Lung (tissue), 11 donors: ENCODE measurements at regions not wholly inside any gene's neighbourhood (a gene's known extent, or its start where the extent isn't known, plus 50 kb on each side); places are given as distances from the start of the nearest gene placed in this dataset.

ENCODE experiments used
- ATAC-seq: fragments of 200-7000 bp; cut with Tn5 transposase; one replicate; pipeline ENCODE4 v1.9.1; 2020; ENCODE audit warnings: moderate number of reproducible peaks; ENCODE audit not compliant: insufficient read depth, low FRiP score
- DNase-seq, 3 donors: peaks; one replicate each; pipeline ENCODE4 v3.0.0-alpha.2; 2013 to 2017
- H3K27ac ChIP-seq, 2 donors: one replicate each; pipeline ENCODE4 v1.5.1; 2013; ENCODE audit warnings: mild to moderate bottlenecking in 2 of 2, moderate library complexity in 2 of 2, control low read depth in 1 of 2, inconsistent platforms in 1 of 2, low read depth in 1 of 2, low read length in 1 of 2
- H3K27me3 ChIP-seq, 3 donors: one replicate each; pipeline ENCODE4 v1.5.1; 2013; ENCODE audit warnings: low read length in 2 of 3; ENCODE audit not compliant: control insufficient read depth in 3 of 3, insufficient read depth in 3 of 3
- H3K36me3 ChIP-seq, 4 donors: one replicate each; pipeline ENCODE4 v1.5.1; 2013; ENCODE audit warnings: low read length in 4 of 4, mild to moderate bottlenecking in 1 of 4, moderate library complexity in 1 of 4; ENCODE audit not compliant: control insufficient read depth in 4 of 4, insufficient read depth in 4 of 4
- H3K4me1 ChIP-seq, 5 donors: one replicate each; pipeline ENCODE4 v1.5.1; 2013; ENCODE audit warnings: low read length in 5 of 5, mild to moderate bottlenecking in 2 of 5, moderate library complexity in 1 of 5; ENCODE audit not compliant: control insufficient read depth in 5 of 5, insufficient read depth in 5 of 5
- H3K4me3 ChIP-seq: one replicate; pipeline ENCODE4 v1.5.1; 2013; ENCODE audit warnings: mild to moderate bottlenecking, control low read depth, moderate library complexity
- H3K9ac ChIP-seq, 2 donors: one replicate each; pipeline ENCODE4 v1.5.1; 2013; ENCODE audit warnings: low read length in 2 of 2, control low read depth in 1 of 2; ENCODE audit not compliant: insufficient read depth in 1 of 2
- H3K9me3 ChIP-seq, 4 donors: one replicate each; pipeline ENCODE4 v1.5.1; 2013; ENCODE audit warnings: low read length in 3 of 4, mild to moderate bottlenecking in 1 of 4, moderate library complexity in 1 of 4; ENCODE audit not compliant: control insufficient read depth in 4 of 4, insufficient read depth in 3 of 4
- CTCF ChIP-seq: IDR thresholded peaks from 2 replicates; pipeline ENCODE4 v1.5.1; 2012; ENCODE audit warnings: mild to moderate bottlenecking; ENCODE audit errors: control extremely low read depth, extremely low read depth
- WGBS, 2 donors: extraction: QIAGEN DNeasy Blood & Tissue Kit; methylation state at CpG; one replicate each; pipeline ENCODE4 v1.1.7; 2013; 5-methylcytosine and 5-hydroxymethylcytosine counted together
- donor health status: control.
- donor health status: control.
- donor health status: Bipolar disorder and iron deficiency.
- donor health status: healthy.
- donor health status: DM: yes; HTN: yes; CAD: no.

DNA sequence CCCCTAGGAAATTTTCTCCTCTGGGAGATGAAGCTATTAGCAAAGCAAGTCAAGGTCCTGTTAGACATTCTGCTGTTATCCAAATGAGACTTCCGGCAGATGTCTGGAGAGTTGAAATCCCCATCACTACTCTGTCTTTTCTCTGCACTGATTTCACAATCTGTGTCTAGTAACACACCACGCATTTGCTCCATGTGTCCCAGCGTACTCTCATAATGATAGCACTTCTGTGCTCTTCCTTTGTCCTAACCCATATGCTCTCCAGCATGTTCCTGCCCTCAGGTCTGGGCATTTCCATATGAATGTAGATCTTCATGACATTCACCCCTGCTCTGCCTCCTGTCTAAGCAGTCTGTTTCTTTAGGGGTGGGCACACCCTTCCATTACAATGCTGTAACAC is 1949.0 kb upstream of the WWC1 start:
- ATAC-seq, result no peak
- H3K9me3 ChIP-seq, result no peaks in the 10 kb centered on the region
- WGBS, 2 donors, result 85 to 94% methylated on average over 3 of the region's 3 CpGs
- H3K9ac ChIP-seq, result no peak overlapping the region
- TF ChIP-seq CTCF, result no peak
- no peaks in the 10 kb centered on the region for H3K36me3 ChIP-seq
- H3K27me3 ChIP-seq, result no peaks in the 10 kb centered on the region
- no peak for DNase-seq
- H3K27ac ChIP-seq, result no peak overlapping the region
- no peak overlapping the region for H3K4me3 ChIP-seq
- H3K4me1 ChIP-seq, result no peaks in the 10 kb centered on the region

DNA sequence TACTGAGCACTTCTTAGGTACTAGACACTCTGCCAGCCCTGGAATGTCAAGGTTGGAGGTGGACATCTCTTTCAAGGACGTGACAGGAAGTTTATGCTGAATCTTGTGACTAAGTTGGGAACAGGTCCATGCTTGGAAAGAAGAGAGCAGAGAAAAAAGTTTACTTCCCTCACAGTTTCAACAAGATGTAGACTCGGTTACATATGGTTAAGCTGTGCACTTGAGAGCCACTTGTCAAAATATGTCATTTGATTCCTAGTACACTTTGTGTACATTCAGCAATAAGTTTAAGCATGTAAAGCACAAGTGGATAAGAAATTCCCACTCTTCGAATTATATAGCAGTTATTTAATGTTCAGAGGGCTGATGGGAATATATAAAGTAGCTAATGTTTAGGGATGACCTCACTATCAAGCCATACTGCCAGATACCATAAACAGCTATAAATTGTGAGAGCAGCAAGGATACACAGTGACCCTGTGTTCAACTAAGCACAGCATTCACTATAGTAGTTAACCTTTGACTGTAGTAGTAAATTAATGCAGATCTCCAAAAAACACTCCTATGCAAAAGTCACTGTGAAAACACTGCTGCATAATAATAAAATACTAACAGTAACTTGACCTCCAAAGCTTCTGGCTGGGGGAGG is 1944.6 kb upstream of the WWC1 start:
- no peak overlapping the region for H3K27ac ChIP-seq
- no peak overlapping the region for H3K4me3 ChIP-seq
- 36 to 52% methylated on average over 3 of the region's 3 CpGs for WGBS, 2 donors
- H3K9me3 ChIP-seq, result no peaks in the 10 kb centered on the region
- H3K4me1 ChIP-seq, result no peaks in the 10 kb centered on the region
- no peaks in the 10 kb centered on the region for H3K36me3 ChIP-seq
- peak in 2 of 3 donors; percentile 18 to 35 for DNase-seq
- H3K27me3 ChIP-seq, result no peaks in the 10 kb centered on the region
- no peak for TF ChIP-seq CTCF
- H3K9ac ChIP-seq, result no peak overlapping the region
- ATAC-seq, result no peak

GRCh38 chr5:166349046-166349445 is 1942.4 kb upstream of the WWC1 start:
- H3K4me3 ChIP-seq, result no peak overlapping the region
- no peaks in the 10 kb centered on the region for H3K4me1 ChIP-seq
- no peaks in the 10 kb centered on the region for H3K36me3 ChIP-seq
- no peaks in the 10 kb centered on the region for H3K9me3 ChIP-seq
- DNase-seq, result peak; percentile 30 to 68 (median 54)
- no peak overlapping the region for H3K27ac ChIP-seq
- H3K9ac ChIP-seq, result no peak overlapping the region
- no peak for TF ChIP-seq CTCF
- H3K27me3 ChIP-seq, result no peaks in the 10 kb centered on the region
- ATAC-seq, result no peak
- WGBS, 2 donors, result 58 to 83% methylated on average over 1 of the region's 1 CpG

GRCh38 chr5:166353580-166353979 is 1937.9 kb upstream of the WWC1 start:
- no peak overlapping the region for H3K4me3 ChIP-seq
- no peaks in the 10 kb centered on the region for H3K4me1 ChIP-seq
- H3K27me3 ChIP-seq, result no peaks in the 10 kb centered on the region
- ATAC-seq (no peak), DNase-seq (no peak)
- no peaks in the 10 kb centered on the region for H3K9me3 ChIP-seq
- WGBS, 2 donors, result 62 to 77% methylated on average over 2 of the region's 2 CpGs
- no peak for TF ChIP-seq CTCF
- H3K9ac ChIP-seq, result no peak overlapping the region
- no peak overlapping the region for H3K27ac ChIP-seq
- no peaks in the 10 kb centered on the region for H3K36me3 ChIP-seq
